Stimulated activated CD4-positive, alpha-beta T cell treated with anti-CD3 and anti-CD28 coated beads, Interleukin-1b, Interleukin-23, amount 100 ng/mL, for 48 hours (primary cell): ENCODE measurements at regions not wholly inside any gene's neighbourhood (a gene's known extent, or its start where the extent isn't known, plus 50 kb on each side); places are given as distances from the start of the nearest gene placed in this dataset.

ENCODE experiments used
- DNase-seq: peaks from one replicate; pipeline ENCODE4 v3.0.0-alpha.2; 2020

- no peak for DNase-seq
These were observed 50.1 kb upstream of the ASAP2 start for GRCh38 chr2:9156483-9156882.

GRCh38 chr2:9154061-9154460, 52.6 kb upstream of the ASAP2 start:
- DNase-seq: no peak

GRCh38 chr2:9153643-9153980, 53.0 kb upstream of the ASAP2 start:
- no peak for DNase-seq

DNA sequence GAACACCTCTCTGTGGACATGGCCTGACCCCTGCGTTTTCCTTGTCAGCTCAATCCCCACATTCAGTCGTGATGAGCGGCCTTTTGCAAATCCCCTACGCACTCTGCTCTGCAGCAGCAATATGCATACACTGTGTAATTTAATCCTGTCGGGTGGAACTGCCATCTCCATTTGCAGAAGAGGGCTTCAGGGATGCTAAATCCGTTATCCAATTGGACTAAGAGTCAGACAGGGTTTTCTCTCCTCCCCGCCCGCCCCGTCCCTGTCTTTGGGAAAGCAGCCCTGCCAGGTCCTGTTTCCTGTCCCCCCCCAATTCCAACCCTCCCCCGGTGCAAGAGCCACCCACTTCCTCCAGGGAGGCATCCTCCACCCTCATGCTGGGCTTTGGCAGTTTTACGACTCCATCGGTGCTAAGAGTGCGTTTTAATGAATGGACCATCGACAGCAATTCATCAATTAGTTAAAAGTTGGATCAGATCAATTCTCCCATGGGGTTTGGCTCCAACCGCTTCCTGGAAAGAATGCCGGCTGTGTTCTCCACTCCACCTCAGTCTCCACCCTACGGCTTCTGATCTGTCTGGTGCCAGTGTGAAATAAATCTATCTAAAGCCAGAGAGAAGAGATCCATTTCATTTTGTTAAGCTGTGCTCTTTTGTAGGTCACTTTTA, 53.5 kb upstream of the ASAP2 start:
- no peak for DNase-seq

GRCh38 chr2:9150906-9151305, 55.7 kb upstream of the ASAP2 start:
- no peak for DNase-seq

GRCh38 chr2:9150568-9150900, 56.1 kb upstream of the ASAP2 start:
- DNase-seq: no peak

GRCh38 chr2:9149726-9150567, 56.7 kb upstream of the ASAP2 start:
- DNase-seq: no peak

- no peak for DNase-seq
These were observed 57.3 kb upstream of the ASAP2 start for GRCh38 chr2:9149388-9149660.

GRCh38 chr2:9146646-9147045, 60.0 kb upstream of the ASAP2 start:
- DNase-seq: no peak

DNA sequence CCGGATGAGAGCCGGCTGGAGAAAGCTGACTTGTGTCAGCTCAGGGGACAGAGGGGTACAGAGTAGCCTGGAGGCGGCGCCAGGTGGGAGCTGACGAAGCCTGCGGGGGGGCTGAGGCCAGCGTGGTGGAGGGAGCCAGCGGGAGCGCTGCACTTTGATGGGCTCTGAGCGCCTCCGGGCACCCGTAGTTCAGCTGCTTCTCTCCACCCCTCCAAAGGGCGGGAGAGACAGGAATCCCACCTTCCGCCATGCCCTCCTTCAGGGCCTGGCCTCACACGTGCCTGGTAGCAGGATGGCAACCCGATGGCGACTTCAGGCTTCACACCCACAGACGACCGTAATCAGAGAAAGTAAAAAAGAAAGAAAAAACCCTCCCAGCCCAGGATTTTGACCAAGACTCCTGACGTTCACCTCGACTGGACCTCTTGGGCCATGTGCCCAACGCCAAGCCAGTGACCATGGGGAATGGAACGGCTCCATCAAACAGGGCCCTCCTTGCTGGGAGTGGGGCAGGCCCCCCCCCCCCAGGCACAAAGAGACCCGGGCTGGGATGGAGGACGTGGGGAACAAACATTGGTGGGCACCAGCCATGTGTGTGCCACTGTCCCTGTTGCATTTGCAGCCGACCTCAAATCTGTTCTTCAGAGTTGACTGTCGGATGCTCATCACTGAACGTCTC, 60.7 kb upstream of the ASAP2 start:
- DNase-seq: no peak

DNA sequence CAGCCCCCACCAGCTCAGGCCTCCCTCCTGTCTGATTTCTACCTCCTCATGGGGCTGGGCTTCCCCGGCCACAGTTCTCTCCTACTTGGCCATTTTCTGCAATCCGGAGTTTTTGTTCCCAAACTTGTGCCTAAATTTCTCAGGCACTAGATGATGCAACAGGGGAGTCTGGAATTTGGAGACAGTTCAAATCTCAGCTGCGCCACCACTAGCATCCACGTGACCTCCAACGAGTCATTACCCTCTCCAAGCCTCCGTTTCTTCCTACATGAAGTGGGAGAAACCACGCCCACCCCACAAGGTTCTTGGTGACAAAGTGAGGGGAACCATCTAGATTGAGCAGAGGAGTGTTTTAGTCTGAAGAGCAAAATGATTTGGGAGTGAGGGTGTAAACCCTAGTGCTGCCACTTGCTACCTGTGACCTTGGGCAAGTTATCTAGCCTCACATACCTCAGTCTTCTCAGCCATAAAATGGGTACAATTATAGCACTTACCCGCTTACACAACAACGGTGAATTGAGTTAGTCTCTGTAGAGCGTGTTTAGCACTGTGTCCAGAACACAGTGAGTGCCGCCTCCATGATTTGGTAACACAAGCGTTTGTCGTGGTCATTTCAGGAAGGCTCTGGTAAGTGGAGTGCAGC, 61.4 kb upstream of the ASAP2 start:
- no peak for DNase-seq

DNA sequence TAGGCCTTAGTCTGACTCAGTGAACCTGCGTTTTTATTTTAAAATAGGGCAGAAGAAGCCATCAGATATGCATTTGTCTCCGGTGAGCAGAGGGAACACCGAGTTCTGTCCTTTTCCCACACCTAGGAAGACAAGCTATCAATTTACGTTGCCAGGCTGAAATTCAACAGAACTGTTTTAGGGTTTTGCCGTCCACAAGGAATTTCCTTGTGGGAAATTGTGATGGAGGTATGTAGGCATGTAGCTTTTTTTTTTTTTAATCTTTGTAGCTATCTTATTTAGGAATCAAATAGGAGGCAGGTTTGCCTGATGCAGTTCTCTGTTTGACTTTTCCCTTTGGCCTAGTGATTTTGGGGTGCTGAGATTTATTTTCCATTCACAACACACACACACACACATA, 62.0 kb upstream of the ASAP2 start:
- DNase-seq: no peak

GRCh38 chr2:9144046-9144445, 62.6 kb upstream of the ASAP2 start:
- DNase-seq: no peak

GRCh38 chr2:9143264-9143815, 63.3 kb upstream of the ASAP2 start:
- no peak for DNase-seq

DNA sequence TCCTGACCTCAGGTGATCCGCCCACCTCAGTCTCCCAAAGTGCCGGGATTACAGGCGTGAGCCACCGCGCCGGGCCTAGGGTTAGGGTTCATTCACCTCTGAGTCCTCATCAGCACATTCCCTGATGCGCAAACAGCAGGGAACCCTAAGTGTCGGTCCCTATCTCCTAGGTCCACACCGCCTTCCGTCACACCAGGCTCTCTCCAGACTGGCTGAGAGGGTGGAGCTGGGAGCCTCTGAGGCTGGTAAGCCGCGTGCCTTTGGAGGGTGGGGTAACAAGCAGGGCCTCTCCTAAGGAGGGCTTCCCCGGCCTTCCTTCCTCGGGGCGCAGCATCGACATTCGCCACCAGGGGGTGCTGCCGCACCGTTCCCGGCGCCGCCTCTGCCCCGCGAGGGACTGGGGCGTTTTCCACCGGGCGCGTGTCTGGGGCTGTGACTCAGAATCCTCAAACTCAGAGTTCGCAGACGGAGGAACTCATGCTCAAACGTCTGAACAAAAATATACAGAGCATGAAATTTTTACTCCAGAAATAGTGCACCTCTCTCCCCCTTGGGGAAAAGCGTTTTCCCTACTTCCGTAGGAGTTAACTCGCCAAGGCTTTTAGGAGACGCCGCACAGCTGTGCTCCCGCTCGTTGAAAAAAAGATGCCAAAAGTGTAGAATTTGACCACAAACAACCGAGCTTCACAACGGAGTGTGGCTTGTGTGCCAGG, 63.9 kb upstream of the ASAP2 start:
- peak; percentile 84 for DNase-seq

DNA sequence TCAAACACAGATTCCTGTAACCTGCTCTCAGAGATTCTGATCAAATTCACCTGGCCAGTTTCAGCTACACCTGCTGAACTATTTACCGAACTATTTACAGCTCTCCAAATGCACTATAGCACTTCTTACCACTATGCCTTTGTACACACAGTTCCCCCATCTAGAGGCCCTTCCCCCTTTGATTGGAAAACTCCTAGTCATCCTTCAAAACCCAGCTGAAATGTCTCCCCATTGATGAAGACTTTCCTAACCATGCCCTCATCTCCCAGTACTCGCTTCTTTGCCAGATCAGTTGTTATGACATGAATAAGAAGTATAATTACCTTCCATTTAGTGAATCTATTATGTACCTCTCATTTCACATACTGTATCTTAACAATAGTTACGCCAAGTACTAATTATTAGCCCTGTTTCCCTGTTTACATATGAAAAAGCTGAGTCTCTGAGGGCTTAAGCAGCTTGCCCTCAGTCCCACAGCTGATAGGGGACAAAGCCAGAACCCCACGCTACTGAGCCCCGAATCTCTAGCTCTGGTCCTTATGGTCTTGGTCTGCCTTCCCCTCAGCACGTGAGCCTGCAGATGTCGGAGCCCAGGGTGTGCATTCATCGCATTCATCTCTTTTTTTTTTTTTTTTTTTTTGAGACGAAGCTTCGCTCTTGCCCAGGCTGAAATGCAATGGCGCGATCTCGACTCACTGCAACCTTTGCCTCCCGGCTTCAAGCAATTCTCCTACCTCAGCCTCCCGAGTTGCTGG, 64.7 kb upstream of the ASAP2 start:
- DNase-seq: no peak

GRCh38 chr2:9141091-9141667, 65.4 kb upstream of the ASAP2 start:
- DNase-seq: no peak

- no peak for DNase-seq
These were observed 66.0 kb upstream of the ASAP2 start for GRCh38 chr2:9140645-9141044.

- peak; percentile 68 for DNase-seq
These were observed 66.8 kb upstream of the ASAP2 start for GRCh38 chr2:9139491-9140443.

DNA sequence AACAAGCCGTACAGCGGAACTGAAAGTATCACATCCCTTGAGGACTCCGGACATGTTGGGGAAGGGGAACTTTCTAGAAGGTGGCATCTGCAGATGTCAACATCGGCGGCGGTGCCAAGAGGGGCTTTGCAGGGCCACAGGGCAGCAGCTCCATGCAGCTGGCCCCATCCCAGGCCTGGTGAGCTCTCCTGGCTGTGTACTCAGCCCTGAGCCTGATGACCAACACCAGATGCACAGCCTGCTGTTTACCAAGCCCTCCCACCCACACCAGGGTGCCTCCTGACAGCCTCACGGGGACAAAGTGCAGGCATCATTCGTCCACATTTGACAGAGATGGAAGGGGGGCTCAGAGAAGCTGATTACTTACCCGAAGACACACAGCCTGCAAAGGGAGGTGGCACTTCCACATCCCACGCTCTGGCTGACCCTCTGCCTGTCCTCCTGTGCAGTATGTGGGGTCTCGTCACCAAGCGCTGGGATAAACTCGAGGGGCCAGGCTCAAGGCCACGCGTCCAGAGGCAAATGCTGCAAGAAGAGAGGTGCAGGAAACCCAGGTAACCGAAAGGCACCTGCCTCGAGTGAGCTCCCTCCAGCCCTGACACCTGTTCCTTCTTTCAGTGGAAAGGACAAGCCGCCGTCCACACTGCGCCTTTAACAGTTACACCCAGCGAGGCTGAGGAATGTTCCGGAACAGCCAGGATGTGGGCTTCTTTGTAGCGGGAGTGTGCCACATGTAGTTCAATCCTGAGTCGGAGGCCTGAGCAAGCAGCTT, 69.0 kb upstream of the ASAP2 start:
- DNase-seq: no peak
